RKO (cell line): ENCODE measurements at regions not wholly inside any gene's neighbourhood (a gene's known extent, or its start where the extent isn't known, plus 50 kb on each side); places are given as distances from the start of the nearest gene placed in this dataset.
"Not testable (repeated sequence)": the region's sequence is repeated elsewhere in the genome, so short reads cannot be mapped to it uniquely, and the experiment has no call there.

Experiments used
- DNase-seq: peaks from one replicate; pipeline ENCODE4 v3.0.0-alpha.2; 2016; ENCODE audit warnings: low spot score

- no peak for DNase-seq
Observed at GRCh38 chr2:239882781-239883180, 142.4 kb downstream of the NDUFA10 start.

GRCh38 chr2:239882331-239882732 lies 142.8 kb downstream of the NDUFA10 start:
- DNase-seq: no peak

DNA sequence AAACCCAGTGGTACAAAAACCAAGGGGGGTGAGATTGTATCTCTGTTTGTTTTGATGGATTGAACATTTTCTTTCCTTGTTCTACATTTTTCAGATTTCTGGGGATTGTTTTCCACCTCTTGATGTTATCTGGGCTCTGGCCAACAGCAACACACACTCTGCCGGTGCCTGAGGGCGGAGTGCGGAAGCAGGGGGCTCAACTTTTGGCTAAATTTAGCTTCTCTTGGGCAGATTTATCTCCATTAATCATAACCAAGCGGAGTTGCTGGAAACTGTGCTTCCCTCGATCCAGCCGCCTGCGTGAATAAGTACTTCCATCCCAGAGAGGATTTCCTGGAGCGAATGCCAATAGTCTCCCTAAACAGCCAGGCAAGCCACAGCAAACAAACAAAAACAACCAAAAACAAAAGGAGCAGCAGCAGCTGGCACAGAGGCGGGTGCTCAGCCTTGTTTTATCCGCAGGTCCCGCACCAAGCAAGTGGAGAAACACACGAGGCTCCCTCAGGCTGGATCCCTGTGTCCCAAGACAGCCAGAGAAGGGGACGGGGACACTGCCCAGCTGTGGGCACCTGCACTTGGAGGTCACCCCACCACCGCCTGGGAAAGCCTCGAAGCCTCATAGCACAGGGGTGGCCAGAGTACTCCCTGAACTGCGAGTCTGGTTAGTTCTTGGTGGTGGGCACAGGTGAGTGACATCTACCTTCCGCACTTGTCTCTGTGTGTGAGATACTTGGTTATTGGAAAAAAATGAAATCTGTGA lies 143.4 kb downstream of the NDUFA10 start:
- DNase-seq: no peak

DNA sequence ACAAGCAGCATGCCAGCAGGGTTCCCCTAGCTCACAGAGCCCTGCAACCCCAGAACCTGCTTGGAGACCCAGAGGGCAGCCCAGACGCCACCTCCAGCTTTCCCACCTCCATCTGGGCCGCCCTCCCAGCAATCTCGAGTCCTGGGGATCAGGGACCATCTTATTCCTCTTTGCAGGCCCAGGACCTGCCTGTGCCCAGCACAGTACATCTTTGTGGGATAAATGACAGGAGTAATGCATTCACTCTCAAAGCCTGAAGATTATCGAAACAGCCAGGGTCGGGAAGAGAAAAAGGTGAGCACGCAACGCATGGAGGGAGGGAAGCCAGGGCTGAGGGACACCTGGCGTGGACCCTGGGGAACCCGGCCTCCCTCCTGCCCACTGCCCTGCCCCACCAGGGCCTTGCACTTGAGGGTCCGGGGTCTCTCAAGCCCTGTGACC lies 144.1 kb downstream of the NDUFA10 start:
- DNase-seq: no peak

DNA sequence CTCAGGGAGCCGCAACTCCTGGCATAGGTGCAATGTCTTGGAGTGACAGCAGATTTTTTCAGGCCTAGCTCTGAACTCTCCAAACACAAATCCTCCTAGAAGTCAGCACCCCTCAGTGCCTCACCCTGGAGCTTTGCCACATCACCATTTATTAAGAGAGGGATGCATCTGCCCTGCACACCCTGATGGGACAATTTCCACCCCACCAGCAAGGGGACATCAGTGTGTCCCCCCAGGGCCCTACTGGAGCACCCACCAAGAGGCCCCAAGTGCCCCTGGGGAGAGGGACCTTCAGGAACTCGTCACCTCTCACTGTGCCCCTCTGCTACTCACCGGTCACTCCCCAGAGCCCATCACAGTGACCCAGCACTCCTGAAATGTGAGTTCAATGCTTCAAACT lies 144.7 kb downstream of the NDUFA10 start:
- DNase-seq: no peak

GRCh38 chr2:239879423-239880084 lies 145.6 kb downstream of the NDUFA10 start:
- DNase-seq: no peak

- no peak for DNase-seq
Observed at GRCh38 chr2:239878686-239879085, 146.5 kb downstream of the NDUFA10 start.

DNA sequence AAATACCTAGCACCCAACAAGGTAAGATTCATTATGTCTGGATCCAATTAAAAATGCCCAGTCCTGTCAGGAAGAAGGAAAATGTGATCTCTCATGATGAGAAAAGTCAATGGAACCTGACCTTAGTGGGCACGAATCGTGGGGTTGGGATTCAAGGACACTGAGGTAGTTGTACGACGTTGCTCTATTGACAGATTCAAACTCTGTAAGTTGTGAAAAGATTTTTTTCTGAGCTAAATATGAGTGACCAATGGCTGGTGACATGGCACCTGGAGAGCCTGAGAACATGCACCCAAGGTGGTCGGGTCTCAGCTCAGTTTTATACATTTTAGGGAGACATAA lies 148.2 kb downstream of the NDUFA10 start:
- DNase-seq: no peak

GRCh38 chr2:239876271-239876947 lies 148.7 kb downstream of the NDUFA10 start:
- DNase-seq: no peak

DNA sequence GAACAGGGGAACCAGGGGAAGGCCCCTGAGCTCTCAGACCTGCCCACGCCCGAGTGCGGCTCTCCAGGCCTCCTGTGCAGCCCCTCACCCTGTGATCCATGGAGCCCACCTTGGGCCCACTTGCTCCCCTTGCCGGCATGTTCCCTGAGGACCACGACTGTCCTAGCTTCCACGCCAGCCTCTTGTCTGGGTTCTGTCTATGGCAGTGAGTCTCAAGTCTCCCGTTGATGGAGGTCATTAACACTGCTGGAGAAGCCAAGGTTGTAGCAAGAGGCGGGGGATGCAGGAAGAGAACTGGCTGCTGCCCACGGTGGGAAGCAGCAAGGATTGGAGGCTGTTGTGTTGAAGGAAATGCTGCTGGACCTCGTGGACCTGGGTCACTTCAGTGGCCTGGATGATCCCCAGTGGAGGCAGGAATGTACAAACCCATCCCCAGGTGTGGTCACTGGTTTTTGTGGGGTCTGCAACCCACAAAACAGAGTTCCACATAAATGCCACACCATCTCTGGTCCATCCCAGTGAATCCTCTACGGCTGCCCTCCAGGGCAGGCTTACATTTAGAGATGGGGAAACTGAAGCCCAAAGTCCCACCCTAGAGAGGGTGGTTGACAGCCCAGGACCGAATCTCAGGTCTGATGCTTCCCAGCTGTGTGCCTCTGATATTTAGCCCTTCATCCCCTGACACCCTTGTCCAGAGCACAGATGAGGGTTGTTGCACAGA lies 150.3 kb downstream of the NDUFA10 start:
- DNase-seq: no peak

DNA sequence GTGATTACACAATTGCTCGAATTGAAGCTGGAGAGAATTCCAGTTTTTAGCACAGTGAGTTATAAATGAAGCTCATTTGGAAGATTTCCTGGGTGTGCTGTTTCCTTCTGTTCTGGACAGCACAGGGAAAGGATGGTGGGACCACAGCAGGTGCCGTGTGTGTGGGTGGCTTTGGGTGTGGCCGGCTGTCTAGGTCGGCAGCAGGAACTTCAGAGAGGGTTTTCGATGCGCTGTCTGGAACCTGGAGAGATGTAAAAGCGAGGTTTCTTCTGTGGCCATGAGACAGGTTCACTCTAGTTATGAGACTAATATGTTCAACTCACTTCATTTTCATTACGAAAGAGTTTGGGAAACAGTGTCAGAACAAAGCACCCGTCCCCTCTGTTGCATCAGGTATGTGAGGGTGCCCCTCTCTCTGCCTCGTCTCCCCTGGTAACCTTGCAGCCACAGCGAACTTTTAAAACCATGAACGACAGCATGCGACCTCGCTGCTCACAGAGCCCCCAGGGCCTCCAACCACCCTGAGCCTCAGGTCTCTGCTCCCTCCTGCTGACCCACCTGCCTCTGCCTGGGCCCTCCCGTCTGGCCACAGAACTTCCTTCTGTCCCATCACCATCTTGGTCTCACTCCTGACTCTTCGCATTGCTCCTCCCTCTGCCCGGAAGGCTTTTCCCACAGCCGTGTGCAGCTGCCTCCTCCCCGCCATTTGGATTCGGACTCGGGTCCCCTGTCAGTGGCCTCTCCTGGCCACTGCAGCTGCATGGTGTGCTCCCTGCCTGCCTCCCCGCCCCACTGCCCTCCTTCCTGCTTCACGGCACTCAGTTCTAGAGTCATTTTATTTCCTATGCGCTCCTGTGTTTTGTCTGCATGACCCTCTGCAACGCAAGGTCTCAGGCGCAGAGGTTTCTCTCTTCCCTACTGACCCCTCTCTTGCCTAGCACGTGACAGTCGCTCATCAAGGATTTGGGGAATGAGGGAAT lies 151.2 kb downstream of the NDUFA10 start:
- no peak for DNase-seq

DNA sequence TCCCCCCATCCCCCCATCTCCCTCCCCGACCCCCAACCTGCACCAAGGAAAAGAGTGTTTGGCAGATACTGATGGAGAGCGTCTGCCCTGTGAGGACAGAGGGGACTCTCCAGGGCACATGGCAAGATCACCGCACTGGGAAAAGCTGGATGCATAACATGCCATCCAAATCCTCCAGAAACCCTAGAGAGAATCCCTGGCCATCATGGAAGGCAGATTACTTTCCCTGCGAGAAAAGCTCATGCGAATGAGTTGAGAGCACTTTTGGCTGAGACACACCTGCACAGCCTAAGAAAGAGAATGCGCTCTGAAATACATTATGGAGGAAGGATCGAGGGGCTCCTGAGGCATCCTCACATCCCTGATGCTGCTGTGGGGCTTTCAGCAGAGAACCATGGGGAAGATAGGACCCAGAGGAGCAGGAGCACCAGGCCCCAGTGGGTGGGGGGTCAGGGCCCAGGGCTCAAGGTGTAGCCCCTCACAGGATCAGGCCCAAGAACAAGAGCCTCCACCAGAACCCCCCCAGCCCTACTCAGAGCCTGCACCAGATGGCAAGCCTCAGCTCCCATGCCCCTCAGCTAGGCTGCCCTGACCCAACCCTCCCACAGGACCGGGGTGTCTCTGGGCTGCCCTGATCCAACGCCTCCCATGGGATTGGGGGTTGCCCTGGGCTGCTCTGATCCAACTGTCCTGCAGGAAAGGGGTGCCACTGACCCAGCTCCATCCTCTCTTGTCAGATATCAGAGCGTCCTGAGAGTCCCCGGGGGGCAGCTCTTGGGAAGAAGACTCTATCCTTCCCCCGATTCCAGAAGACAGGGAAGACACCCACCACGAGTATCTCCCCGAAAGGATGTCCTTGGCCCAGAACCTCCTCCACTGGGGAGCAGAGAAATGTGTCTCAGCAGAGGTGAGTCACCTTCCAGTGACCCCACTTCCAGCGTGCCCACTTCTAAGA lies 153.4 kb downstream of the NDUFA10 start:
- no peak for DNase-seq

GRCh38 chr2:239870863-239871262 lies 154.3 kb downstream of the NDUFA10 start:
- DNase-seq: no peak

DNA sequence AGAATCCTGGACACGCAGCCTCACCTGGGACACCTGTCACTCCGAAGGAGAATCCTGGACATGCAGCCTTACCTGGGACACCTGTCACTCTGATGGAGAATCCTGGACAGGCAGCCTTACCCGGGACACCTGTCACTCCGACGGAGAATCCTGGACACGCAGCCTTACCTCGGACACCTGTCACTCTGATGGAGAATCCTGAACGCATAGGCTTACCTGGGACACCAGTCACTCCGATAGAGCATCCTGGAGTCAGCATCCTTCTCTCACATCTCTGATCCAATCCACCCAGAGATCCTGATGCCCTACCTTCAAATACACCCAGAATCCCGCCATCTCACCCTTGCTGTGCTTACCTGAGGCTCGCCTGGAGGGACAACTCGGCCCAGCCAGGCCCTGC lies 154.9 kb downstream of the NDUFA10 start:
- DNase-seq: no peak

- no peak for DNase-seq
Observed at GRCh38 chr2:239869272-239870155, 155.6 kb downstream of the NDUFA10 start.

DNA sequence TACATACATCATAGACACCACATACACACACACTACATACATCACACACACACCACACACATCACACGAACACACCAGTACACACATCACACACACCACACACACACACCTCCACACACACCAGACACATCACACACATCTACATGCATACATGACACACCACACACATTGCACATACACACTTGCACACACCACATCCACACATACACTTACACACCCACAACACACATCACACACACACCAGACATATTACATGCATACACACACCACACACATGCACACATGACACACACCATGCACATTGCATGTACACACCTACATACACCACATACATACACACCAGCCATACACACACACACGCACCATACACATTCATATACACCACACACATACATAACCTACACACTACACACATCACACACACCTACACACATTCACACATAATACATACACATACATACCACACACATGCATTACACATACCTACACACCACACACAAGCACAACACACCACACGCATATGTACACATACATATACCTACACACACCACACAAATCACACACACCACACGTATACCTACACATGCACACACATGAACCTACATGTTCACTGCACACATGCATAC lies 156.5 kb downstream of the NDUFA10 start:
- no peak for DNase-seq

- no peak for DNase-seq
Observed at GRCh38 chr2:239866778-239867177, 158.4 kb downstream of the NDUFA10 start.

- DNase-seq: no peak
Observed at GRCh38 chr2:239866350-239866749, 158.8 kb downstream of the NDUFA10 start.

- DNase-seq: not testable (repeated sequence)
Observed at GRCh38 chr2:239865856-239866255, 159.3 kb downstream of the NDUFA10 start.
